ENCODE measurements at regions not wholly inside any gene's neighbourhood (a gene's known extent, or its start where the extent isn't known, plus 50 kb on each side); places are given as distances from the start of the nearest gene placed in this dataset.

DNA sequence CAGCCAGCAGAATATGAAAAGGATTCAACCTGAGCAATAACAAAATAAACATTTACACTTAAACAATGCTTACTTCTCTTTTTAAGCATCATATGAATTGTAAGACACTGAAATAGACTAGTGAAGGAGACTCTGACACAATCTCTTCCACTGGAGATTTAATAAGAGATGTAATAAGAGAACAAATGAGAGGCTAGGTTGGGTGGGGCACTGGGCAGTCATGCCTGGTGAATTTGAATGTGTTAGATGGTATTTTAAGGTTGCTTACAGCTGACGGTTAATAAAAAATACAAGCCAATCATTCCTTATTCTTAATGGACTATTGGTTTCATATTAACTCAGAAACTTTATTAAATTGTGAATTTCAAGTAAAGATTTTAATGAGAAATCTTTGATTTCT, 105.9 kb upstream of the TARS1 start:
- Histone ChIP-seq H3K4me2 (ENCODE audit: low read depth, low read length) (no peak overlapping the region), H3F3A (ENCODE audit: insufficient read depth, low read length) (no peaks in the 10 kb centered on the region), H3K9ac (ENCODE audit: low read length) (no peak overlapping the region), H3K9me2 (replicated peaks; ENCODE audit: insufficient read depth, low read length) (no peaks in the 10 kb centered on the region), H3K4me1 (ENCODE audit: low read length) (no peaks in the 10 kb centered on the region), H3K4me3 (ENCODE audit: low read length) (no peak overlapping the region), H3K27ac (ENCODE audit: low read length) (no peak overlapping the region), H2AFZ (ENCODE audit: low read length) (no peak overlapping the region), H3K27me3 (replicated peaks; ENCODE audit: insufficient read depth, low read length) (no peaks in the 10 kb centered on the region), H3K79me2 (ENCODE audit: low read length) (no peaks in the 10 kb centered on the region), H3K9me3 (replicated peaks; ENCODE audit: insufficient read depth, low read length) (no peaks in the 10 kb centered on the region), H3K36me3 (replicated peaks; ENCODE audit: insufficient read depth, low read length) (no peaks in the 10 kb centered on the region), H4K20me1 (ENCODE audit: insufficient read depth, low read length) (no peaks in the 10 kb centered on the region)
- TF ChIP-seq, protein P1, sequence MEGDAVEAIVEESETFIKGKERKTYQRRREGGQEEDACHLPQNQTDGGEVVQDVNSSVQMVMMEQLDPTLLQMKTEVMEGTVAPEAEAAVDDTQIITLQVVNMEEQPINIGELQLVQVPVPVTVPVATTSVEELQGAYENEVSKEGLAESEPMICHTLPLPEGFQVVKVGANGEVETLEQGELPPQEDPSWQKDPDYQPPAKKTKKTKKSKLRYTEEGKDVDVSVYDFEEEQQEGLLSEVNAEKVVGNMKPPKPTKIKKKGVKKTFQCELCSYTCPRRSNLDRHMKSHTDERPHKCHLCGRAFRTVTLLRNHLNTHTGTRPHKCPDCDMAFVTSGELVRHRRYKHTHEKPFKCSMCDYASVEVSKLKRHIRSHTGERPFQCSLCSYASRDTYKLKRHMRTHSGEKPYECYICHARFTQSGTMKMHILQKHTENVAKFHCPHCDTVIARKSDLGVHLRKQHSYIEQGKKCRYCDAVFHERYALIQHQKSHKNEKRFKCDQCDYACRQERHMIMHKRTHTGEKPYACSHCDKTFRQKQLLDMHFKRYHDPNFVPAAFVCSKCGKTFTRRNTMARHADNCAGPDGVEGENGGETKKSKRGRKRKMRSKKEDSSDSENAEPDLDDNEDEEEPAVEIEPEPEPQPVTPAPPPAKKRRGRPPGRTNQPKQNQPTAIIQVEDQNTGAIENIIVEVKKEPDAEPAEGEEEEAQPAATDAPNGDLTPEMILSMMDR (IDR thresholded peaks at IDR 0.05; ENCODE audit: low read length), result no peak
- no peak for TF ChIP-seq EZH2 (optimal IDR thresholded peaks at IDR 0.05; ENCODE audit: low read depth, low read length)
- DNase-seq, result no peak

- H3K4me2 ChIP-seq (ENCODE audit: low read depth, low read length), result no peak overlapping the region
- H4K20me1 ChIP-seq (ENCODE audit: insufficient read depth, low read length), result no peaks in the 10 kb centered on the region
- H2AFZ ChIP-seq (ENCODE audit: low read length), result no peak overlapping the region
- H3K4me1 ChIP-seq (ENCODE audit: low read length), result no peaks in the 10 kb centered on the region
- H3K27ac ChIP-seq (ENCODE audit: low read length), result no peak overlapping the region
- no peak overlapping the region for H3K9ac ChIP-seq (ENCODE audit: low read length)
- no peak overlapping the region for H3K4me3 ChIP-seq (ENCODE audit: low read length)
- no peak for DNase-seq
- H3K36me3 ChIP-seq (replicated peaks; ENCODE audit: insufficient read depth, low read length), result no peaks in the 10 kb centered on the region
- no peaks in the 10 kb centered on the region for H3F3A ChIP-seq (ENCODE audit: insufficient read depth, low read length)
- H3K9me3 ChIP-seq (replicated peaks; ENCODE audit: insufficient read depth, low read length), result no peaks in the 10 kb centered on the region
- H3K9me2 ChIP-seq (replicated peaks; ENCODE audit: insufficient read depth, low read length), result no peaks in the 10 kb centered on the region
- no peaks in the 10 kb centered on the region for H3K79me2 ChIP-seq (ENCODE audit: low read length)
- TF ChIP-seq EZH2phosphoT487 (IDR thresholded peaks at IDR 0.05; ENCODE audit: low read length) (no peak), EZH2 (optimal IDR thresholded peaks at IDR 0.05; ENCODE audit: low read depth, low read length) (no peak)
- TF ChIP-seq, protein P1 (IDR thresholded peaks at IDR 0.05; ENCODE audit: low read length), result no peak
- H3K27me3 ChIP-seq (replicated peaks; ENCODE audit: insufficient read depth, low read length), result no peaks in the 10 kb centered on the region
Observed at GRCh38 chr5:33336891-33337636, 103.7 kb upstream of the TARS1 start.

DNA sequence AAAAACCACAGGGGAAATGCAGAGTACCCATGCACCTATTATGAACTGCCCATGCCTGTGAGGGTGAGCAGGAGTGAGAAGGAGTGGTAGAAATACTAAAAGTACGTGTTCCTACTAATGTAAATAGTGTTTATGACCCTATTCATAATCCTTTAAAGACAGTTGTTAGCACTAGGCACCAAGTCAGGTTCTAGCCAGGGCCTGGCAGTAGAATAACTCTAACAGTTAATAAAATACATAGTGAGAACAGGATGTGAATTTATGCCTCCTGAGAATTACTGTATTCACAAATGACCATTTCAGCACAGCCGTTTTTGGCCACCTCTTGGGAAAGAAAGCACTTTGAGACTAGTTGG, 103.2 kb upstream of the TARS1 start:
- Histone ChIP-seq H3K9me2 (replicated peaks; ENCODE audit: insufficient read depth, low read length) (no peaks in the 10 kb centered on the region), H3K27me3 (replicated peaks; ENCODE audit: insufficient read depth, low read length) (no peaks in the 10 kb centered on the region), H2AFZ (ENCODE audit: low read length) (no peak overlapping the region), H3K4me3 (ENCODE audit: low read length) (no peak overlapping the region), H3K4me2 (ENCODE audit: low read depth, low read length) (no peak overlapping the region), H3K79me2 (ENCODE audit: low read length) (no peaks in the 10 kb centered on the region), H3K4me1 (ENCODE audit: low read length) (no peaks in the 10 kb centered on the region), H3K9me3 (replicated peaks; ENCODE audit: insufficient read depth, low read length) (no peaks in the 10 kb centered on the region), H3K9ac (ENCODE audit: low read length) (no peak overlapping the region), H3K36me3 (replicated peaks; ENCODE audit: insufficient read depth, low read length) (no peaks in the 10 kb centered on the region), H3F3A (ENCODE audit: insufficient read depth, low read length) (no peaks in the 10 kb centered on the region), H4K20me1 (ENCODE audit: insufficient read depth, low read length) (no peaks in the 10 kb centered on the region), H3K27ac (ENCODE audit: low read length) (no peak overlapping the region)
- no peak for TF ChIP-seq EZH2 (optimal IDR thresholded peaks at IDR 0.05; ENCODE audit: low read depth, low read length)
- TF ChIP-seq, protein P1 (IDR thresholded peaks at IDR 0.05; ENCODE audit: low read length), result no peak
- no peak for TF ChIP-seq EZH2phosphoT487 (IDR thresholded peaks at IDR 0.05; ENCODE audit: low read length)
- DNase-seq, result no peak
